GM19193 (cell line): ENCODE measurements at regions not wholly inside any gene's neighbourhood (a gene's known extent, or its start where the extent isn't known, plus 50 kb on each side); places are given as distances from the start of the nearest gene placed in this dataset.

Experiments used
- POLR2A ChIP-seq: IDR thresholded peaks from 4 replicates; pipeline ENCODE4 v1.6.1; 2011; ENCODE audit not compliant: insufficient read depth, insufficient read length; ENCODE audit errors: extremely low read depth

DNA sequence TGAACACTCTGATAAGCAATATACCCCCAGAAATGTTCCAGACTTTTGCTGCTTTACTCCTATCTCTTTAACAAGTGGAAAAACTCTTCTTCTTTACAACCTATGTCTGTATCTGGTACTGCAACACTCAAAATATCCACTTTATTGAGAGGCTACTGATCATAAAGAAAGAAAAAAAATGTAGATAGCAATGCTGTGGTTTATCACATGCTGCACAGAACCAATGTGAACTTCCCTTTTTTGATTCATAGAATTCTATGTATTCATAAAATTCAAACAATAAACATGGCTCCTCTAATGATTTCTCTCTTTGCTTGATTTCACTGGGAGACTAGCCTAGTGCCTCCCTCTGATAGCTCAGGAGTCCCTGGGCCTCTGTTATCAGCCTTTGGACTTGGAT, 223.5 kb downstream of the ZNF674 start:
- no peak for TF ChIP-seq POLR2A

DNA sequence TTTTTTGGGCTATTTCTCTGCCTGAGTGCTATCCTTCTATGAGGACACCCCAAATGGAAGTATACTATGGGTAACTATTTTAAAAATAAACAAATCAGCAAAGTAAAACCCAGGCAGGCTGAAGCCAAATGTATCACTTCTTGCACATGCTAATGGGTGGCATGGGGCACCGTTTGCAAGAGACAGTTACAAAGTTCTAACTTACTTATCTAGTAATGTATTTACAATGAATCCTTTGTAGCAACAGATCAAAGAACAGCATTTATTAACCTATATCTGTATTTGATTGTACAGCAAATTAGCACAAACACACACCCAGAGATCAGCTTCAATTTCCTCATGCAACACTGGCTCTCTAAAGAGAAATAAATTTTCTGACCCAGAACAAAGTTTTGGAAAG, 225.5 kb downstream of the ZNF674 start:
- TF ChIP-seq POLR2A: no peak

DNA sequence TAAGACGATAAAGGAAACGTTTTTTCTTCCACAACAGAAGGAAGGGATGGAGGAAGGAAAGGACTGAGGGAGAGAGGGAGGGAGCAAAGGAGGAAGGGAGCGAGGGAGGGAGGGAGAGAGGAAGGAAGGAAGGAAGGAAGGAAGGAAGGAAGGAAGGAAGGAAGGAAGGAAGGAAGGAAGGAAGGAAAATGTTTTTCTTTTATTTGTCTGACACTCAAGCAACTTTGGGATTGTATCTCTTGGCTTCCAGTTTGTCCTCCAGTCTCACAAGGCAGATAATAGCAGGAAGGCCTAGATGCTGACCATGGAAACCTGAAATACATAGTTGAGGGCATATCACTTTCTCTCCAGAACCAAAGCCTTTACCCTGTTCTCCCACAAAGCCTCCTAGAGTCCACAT, 226.7 kb downstream of the ZNF674 start:
- TF ChIP-seq POLR2A: no peak

DNA sequence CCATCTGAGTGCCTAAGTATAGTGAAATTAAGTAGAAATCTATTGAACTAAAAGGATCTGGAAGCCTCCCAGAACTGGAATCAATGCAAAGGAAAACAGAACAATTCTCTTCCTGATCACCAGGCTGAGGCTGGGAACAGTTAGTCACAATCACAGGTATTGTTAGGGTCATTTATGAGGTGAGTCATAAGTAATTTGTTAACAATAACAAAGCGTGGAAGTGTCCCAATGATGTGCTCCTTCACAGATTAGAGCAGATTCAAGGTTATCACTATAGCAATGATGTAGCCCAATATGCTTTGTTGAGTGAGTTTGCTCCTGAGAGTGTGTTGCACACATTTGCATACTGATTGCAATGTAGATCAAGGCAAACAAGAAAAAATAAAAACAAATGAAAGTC, 228.1 kb downstream of the ZNF674 start:
- TF ChIP-seq POLR2A: no peak

DNA sequence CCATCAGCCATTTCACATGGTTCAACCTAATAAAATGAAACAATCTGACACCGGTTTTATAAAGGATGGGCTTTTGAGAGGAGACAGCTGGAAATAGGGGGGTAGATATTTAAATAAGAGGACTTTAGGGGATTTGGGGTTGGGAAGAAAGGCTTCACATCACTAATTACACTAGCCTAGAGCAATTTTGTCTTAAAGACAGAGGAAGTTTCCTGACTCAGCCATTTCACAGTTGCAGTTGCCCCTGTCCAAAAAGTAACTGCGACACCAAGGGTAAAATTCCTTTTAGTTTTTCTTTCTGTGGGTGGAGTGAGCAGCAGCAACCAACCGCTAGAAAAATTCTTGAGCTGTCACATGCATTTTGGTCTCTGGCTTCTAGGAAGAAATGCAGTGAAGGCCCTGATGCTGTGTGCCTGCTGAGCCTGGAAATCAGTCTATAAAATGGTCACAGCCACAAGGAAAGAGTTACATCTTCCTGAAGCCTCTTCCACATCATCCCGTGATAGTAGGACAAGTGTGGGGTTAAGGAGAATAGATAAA, 233.6 kb downstream of the ZNF674 start:
- no peak for TF ChIP-seq POLR2A

DNA sequence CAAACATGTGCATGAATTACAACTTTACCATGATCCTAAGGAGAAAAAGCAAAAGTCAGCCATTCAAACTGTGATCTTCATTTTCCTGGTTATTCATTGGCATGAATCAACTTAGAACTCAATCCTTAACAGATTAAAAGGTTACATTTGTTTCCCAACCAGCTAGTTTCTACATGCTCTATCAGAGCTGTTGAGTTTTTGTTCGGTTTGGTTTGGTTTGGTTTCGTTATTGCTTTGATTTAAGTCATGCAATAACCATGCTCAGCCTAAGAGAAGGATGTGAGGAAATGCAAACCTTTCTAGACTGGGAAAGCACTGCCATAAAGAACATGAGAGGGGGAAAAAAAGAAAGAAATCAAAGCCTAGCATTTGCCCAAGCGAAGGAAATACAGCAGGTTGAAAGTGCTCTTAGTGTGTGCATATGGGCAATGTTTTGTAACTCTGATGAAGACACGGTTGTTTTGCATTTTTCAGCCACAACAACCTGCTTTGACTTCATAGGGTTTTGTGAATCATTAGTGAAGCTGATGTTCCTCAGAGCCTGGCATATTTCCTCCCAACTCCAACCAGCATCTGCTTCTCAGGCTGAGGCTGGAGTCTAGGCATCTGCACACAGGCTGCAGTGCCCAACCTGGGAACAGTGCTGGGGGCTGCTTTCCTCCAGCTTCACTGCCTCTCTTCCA, 234.3 kb downstream of the ZNF674 start:
- no peak for TF ChIP-seq POLR2A

DNA sequence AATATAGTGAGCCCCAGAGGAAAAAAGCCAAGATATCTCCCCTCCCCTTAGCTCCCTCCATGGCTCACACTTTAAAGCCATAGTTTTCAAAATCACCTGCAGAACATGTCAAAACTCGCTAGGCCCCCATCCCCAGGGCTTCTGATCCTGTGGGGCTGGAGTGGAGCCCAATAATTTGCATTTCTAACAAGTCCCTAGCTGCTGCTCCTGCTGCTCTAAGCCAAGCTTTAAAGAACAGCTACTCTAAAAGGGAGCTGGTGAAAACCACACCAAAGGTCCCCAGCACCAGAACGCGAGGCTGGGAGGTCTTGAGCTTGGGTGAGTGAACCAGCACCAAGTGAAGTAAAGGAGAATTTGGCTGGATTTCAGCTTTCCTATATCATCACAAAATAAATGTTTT, 237.1 kb downstream of the ZNF674 start:
- TF ChIP-seq POLR2A: no peak

DNA sequence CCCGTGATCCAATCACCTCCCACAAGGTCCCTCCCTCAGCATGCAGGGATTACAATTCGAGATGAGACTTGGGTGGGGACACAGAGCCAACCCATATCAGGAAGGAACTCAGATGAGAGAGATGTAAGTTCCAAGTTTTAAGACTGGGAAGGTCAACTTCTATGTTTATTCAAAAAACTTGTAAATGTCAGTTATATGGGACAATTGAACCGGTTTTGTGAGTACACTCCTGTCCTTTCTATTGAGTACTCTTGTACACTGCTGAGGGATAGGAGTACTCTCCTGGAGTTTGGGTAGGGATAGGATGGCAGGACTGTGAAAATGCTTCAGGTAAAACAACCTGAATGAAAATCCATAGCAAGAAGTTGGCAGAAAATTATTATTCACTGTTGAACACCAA, 239.1 kb downstream of the ZNF674 start:
- TF ChIP-seq POLR2A: no peak

DNA sequence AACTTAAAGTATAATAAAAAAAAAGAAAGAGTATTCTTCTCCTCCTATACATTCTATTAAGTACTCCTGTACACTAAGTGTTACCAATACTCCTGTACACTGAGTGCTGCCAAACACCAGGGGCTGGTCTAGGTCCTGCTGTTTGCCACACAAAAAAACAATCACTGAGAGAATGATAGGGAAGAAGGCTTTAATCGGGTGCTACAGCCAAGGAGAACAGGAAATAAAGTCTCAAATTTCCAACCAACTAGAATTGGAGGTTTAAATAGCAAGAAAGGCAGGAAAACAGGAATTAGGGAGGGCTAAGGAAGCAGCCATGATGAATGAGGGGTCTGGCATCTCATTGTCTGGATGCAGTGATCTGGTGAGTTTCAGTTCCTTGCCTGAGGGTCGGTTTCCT, 239.8 kb downstream of the ZNF674 start:
- no peak for TF ChIP-seq POLR2A

DNA sequence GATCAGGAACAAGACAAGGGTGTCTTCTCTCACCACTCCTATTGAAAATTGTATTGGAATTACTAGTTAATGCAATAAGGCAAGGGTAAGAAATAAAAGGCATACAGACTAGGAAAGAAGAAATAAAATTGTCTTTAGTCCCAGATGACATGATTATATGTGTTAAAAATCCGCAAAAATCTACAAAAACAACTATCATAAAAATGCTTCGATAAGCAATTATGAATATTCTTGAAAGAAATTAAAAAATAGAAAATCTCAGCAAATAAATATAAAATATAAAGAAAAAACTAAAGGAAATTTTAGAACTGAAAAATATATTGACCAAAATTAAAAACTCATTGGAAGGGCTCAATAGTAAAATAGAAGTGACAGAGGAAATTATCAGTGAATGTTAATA, 243.3 kb downstream of the ZNF674 start:
- no peak for TF ChIP-seq POLR2A

DNA sequence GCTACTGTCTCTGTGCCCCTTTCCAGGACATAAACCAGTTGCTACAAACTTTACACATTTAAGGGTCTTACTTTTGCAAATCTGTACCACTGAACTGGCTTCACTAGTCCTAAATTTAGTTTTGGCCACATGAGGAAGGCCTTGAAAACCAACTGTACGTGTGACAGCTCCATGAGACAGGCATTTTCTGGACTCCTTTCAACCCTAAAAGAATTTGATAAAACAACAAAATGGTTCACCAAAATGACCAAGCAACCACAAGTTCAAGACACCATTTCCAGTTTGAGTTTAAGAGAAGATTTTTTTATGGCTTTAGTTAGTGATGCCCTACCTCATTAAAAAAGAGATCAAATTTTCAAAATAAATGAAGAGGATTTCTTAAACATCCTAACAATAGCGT, 246.4 kb downstream of the ZNF674 start:
- no peak for TF ChIP-seq POLR2A

DNA sequence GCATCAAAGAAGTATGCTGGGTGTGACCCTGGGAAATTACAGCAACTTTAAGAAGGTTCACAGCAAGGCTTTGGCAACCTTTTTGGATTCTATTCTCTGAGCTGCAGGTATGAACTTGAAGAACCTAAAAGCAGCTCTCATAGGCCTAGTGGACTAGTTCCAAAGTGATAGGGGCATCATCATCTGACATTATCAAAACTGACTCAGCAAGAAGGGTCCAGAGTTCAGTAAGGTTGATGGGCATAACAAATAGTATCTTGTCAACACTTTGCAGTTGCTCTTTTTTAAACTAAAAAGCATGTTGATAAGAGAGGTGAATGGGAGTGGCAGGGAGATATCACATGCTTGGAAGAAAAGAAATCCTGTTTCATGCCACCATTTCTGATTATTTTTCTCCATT, 249.3 kb downstream of the ZNF674 start:
- TF ChIP-seq POLR2A: no peak

DNA sequence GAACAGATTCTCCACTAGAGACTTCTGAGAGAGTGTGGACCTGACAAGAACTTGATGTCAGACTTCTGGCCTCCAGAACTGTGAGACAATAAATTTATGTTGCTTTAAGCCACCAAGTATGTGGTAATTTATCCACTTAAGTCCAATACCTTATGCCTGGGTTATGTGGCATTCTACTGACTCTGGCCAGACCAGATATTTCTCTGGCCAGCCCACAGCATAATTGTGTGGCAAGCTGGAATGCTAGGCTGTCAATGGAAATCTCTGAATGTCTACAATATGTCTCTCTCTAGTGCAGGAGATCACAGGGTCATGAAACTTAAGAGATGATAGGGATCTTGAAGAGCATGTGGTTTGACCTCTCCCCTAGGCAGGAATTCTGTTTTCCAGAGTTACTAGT, 251.0 kb downstream of the ZNF674 start:
- no peak for TF ChIP-seq POLR2A

DNA sequence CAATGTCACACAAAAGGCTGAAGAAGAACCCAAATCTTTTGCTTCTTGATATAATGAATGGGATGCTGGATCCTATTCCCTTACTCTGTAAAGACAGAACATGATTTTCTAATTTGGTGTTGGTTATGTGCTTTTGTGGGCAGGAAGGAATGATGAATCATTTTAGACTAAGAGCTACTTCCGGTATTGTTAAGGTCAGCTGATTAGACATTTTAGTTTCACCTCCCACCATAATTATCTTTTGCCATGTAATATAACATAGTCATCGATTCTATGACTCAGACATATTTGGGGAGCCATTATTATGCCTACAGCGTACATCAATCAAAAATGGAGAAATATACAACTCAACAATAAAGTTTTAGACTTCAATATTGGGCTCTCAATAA, 265.3 kb downstream of the ZNF674 start:
- TF ChIP-seq POLR2A: no peak

DNA sequence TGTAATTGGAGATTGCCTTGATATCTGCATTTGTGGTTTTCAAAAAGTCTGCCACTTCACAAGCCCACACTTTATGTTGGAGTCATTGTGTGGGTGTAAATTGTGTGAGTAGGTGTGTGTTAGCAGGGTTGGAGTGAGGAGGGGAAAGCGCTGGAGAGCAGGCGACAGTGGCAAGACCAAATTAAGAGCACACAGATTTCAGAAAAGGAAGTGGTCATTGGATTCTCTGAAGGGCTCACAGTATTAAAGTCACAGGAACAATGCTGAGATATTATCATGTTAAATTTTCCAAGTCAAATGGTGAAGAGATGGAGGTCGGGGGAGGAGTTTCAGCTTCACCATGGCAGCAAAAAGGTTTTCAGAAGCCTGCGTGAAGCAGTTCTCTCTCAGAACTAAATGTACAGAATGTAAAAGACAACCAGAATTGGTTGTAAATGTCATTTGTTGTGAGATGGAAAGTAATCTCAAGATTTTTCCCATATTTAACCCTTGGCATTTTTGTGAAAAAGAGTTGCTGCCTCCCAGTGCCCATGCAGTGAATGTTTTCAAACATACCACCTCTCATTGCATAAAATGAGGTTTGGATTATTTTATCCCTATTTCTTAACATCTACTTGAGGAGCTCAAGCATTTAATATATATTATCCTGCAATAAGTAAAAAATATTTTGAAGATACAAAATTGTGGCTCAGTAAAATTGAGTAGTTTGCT, 265.9 kb downstream of the ZNF674 start:
- TF ChIP-seq POLR2A: no peak

DNA sequence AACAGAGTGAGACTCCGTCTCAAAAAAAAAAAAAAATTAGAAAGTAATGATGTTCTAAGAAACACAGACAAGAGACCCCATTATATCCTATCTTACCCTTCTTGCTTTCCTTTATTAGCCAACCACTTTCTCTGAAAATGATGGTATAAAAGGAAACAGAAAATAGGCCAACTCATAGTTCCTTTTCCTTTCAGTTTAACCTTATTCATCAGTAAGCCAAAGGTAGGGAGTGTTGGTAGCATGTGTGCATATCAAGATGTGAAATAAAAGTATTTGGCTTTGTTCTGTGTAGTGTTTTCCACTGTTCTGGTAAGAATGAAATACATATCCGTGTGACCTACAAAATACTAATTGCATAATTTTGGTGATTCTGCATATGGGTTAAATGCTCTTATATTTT, 266.6 kb downstream of the ZNF674 start:
- TF ChIP-seq POLR2A: no peak
